ENCODE measurements at regions not wholly inside any gene's neighbourhood (a gene's known extent, or its start where the extent isn't known, plus 50 kb on each side); places are given as distances from the start of the nearest gene placed in this dataset.

DNA sequence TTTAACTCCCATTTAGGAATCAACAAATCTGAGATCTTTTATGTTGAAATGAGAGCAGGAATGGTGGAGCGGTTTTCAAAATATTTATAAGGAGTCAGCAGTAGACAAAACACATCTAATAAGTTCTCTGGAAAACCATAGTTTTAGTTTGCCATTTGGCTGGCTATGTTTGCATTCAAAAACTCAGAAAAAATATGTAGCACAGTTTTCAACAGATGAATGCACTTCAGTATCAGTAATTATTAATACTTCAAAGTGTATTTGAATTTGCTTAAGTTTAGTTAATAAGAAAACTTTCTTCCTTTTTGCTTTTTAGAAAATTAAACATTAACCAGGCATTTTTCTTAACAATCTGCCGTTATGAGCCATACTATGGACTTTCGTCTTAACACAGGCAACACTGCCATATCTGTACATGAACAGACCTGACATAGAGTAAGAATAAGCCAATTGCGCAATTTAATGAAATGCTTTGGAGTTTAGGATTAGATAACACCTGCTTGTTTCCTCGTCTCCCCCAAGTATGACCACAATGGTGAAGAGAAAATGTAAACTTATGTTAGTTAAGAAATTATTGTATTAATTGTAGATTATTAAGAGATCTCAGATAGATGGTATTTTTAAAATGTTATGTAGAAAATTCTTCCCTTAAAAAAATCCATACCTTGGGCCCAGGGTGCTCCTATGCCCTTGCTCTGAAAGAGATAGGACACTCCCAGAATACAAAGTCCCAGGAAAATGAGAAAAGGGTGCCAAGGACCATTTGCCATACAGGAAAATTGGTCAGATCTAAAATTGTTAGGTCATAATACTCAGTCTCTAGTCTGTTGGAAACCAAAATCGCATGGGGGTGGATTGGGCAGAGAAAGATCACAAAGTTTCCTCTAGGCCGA is 552.3 kb upstream of the ARGLU1 start:
- no peak overlapping the region for H3K27ac ChIP-seq (ENCODE audit: low read length)
- H3F3A ChIP-seq (ENCODE audit: low read length, unreplicated experiment): no peaks in the 10 kb centered on the region
- H3K79me2 ChIP-seq (ENCODE audit: low read length): no peaks in the 10 kb centered on the region
- no peaks in the 10 kb centered on the region for H3K9me3 ChIP-seq (ENCODE audit: low read length)
- BruUV-seq (replicated peaks): no TSS peak
- no peak overlapping the region for H3K4me2 ChIP-seq (ENCODE audit: low read length)
- DNase-seq (no peak), ATAC-seq (no peak)
- ChIA-PET CTCF (no interaction called here), POLR2A (ENCODE audit: unreplicated experiment) (no interaction called here)
- H3K9me2 ChIP-seq (replicated peaks; ENCODE audit: low read length): no peaks in the 10 kb centered on the region
- no peak overlapping the region for H3K9ac ChIP-seq (ENCODE audit: low read length)
- no peaks in the 10 kb centered on the region for H3K36me3 ChIP-seq (ENCODE audit: low read depth, low read length)
- no peak for TF ChIP-seq EZH2 (IDR thresholded peaks at IDR 0.05; ENCODE audit: low read length, unreplicated experiment)
- no peak overlapping the region for H3K4me3 ChIP-seq (ENCODE audit: low read length)
- intact Hi-C loops (cut with micrococcal nuclease): no loop called here
- H4K20me1 ChIP-seq (ENCODE audit: low read length): no peaks in the 10 kb centered on the region
- peaks cover 52% of the 10 kb centered on the region for H3K27me3 ChIP-seq (ENCODE audit: low read length)
- no peaks in the 10 kb centered on the region for H3K4me1 ChIP-seq (ENCODE audit: insufficient read depth, low read length)
- no peak overlapping the region for H2AFZ ChIP-seq (ENCODE audit: low read length)

DNA sequence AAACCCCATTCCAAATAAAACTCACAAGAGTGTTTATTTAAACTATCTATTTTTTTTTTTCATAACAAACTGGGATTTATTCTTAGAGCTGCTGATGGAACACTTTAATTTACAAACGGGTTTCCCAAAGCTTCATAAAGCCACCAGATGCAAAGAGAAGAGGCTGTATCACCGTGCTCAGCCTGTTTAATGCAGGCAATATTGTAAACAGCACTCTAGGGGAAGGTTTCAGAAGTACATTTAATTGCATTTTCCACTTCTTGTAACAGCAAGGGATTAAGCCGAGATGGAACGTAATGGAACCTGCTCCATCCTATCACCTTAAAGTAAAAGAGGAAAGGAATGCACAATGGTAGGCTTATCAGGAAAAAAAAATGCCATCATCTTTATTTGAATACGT is 550.6 kb upstream of the ARGLU1 start:
- Histone ChIP-seq H4K20me1 (ENCODE audit: low read length) (no peaks in the 10 kb centered on the region), H3K36me3 (ENCODE audit: low read depth, low read length) (no peaks in the 10 kb centered on the region), H3K4me3 (ENCODE audit: low read length) (no peak overlapping the region), H3K9ac (ENCODE audit: low read length) (no peak overlapping the region), H3K4me2 (ENCODE audit: low read length) (no peak overlapping the region), H3K27ac (ENCODE audit: low read length) (no peak overlapping the region), H3F3A (ENCODE audit: low read length, unreplicated experiment) (no peaks in the 10 kb centered on the region), H3K79me2 (ENCODE audit: low read length) (no peaks in the 10 kb centered on the region), H3K9me3 (ENCODE audit: low read length) (no peaks in the 10 kb centered on the region), H3K27me3 (ENCODE audit: low read length) (peaks cover 56% of the 10 kb centered on the region), H3K4me1 (ENCODE audit: insufficient read depth, low read length) (no peaks in the 10 kb centered on the region), H2AFZ (ENCODE audit: low read length) (no peak overlapping the region), H3K9me2 (replicated peaks; ENCODE audit: low read length) (no peaks in the 10 kb centered on the region)
- BruUV-seq (replicated peaks): no TSS peak
- no peak for DNase-seq
- TF ChIP-seq EZH2 (IDR thresholded peaks at IDR 0.05; ENCODE audit: low read length, unreplicated experiment) (no peak), EZH2phosphoT487 (IDR thresholded peaks at IDR 0.05; ENCODE audit: borderline replicate concordance, low read length) (no peak)
- TF ChIP-seq, protein P1, sequence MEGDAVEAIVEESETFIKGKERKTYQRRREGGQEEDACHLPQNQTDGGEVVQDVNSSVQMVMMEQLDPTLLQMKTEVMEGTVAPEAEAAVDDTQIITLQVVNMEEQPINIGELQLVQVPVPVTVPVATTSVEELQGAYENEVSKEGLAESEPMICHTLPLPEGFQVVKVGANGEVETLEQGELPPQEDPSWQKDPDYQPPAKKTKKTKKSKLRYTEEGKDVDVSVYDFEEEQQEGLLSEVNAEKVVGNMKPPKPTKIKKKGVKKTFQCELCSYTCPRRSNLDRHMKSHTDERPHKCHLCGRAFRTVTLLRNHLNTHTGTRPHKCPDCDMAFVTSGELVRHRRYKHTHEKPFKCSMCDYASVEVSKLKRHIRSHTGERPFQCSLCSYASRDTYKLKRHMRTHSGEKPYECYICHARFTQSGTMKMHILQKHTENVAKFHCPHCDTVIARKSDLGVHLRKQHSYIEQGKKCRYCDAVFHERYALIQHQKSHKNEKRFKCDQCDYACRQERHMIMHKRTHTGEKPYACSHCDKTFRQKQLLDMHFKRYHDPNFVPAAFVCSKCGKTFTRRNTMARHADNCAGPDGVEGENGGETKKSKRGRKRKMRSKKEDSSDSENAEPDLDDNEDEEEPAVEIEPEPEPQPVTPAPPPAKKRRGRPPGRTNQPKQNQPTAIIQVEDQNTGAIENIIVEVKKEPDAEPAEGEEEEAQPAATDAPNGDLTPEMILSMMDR (conservative IDR thresholded peaks at IDR 0.05; ENCODE audit: low read depth, low read length): no peak
- CTCF ChIA-PET: no interaction called here
- no peak for ATAC-seq
- intact Hi-C loops (cut with micrococcal nuclease): no loop called here
- POLR2A ChIA-PET (ENCODE audit: unreplicated experiment): no interaction called here

DNA sequence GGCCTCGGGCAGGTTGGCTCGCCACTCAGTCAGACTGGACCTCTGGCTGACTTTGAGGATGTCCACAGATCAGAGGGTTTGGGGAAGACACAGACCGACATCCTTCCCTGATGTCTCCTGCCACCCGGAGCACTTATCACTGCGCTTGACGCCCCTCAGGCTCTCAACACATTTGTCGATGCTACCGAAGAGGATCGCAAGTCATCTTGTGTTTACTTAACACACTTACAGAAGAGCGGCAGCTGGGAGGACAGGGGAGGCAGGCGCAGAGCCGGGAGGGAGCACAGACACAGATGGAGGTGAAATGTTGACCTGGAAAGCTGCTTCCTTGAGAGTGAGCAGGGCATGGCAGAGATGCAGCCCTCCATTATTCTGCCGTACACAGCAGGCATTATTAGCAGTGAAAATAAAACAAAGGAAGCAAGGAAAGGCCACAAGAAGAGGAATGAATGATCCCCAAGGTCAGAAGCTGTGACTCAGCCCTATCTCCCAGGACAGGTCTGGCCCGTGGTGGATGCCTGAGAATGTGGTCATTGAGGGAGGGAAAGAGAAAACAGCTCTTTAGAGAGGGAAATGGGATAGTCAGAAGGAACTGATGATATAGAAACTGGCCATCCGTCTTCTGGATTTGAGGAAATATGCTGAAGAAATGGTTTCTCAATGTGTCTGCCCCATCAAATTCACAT is 549.5 kb upstream of the ARGLU1 start:
- Histone ChIP-seq H3F3A (ENCODE audit: low read length, unreplicated experiment) (no peaks in the 10 kb centered on the region), H3K27me3 (ENCODE audit: low read length) (peaks cover 52% of the 10 kb centered on the region), H3K9me3 (ENCODE audit: low read length) (no peaks in the 10 kb centered on the region), H2AFZ (ENCODE audit: low read length) (no peak overlapping the region), H3K79me2 (ENCODE audit: low read length) (no peaks in the 10 kb centered on the region), H3K27ac (ENCODE audit: low read length) (no peak overlapping the region), H3K36me3 (ENCODE audit: low read depth, low read length) (no peaks in the 10 kb centered on the region), H3K4me2 (ENCODE audit: low read length) (no peak overlapping the region), H3K4me1 (ENCODE audit: insufficient read depth, low read length) (no peaks in the 10 kb centered on the region), H3K4me3 (ENCODE audit: low read length) (no peak overlapping the region), H3K9me2 (replicated peaks; ENCODE audit: low read length) (no peaks in the 10 kb centered on the region), H4K20me1 (ENCODE audit: low read length) (no peaks in the 10 kb centered on the region), H3K9ac (ENCODE audit: low read length) (no peak overlapping the region)
- no peak for ATAC-seq
- DNase-seq: no peak
- ChIA-PET POLR2A (ENCODE audit: unreplicated experiment) (no interaction called here), CTCF (no interaction called here)
- TF ChIP-seq, protein P1 (conservative IDR thresholded peaks at IDR 0.05; ENCODE audit: low read depth, low read length): no peak
- TF ChIP-seq EZH2phosphoT487 (IDR thresholded peaks at IDR 0.05; ENCODE audit: borderline replicate concordance, low read length) (no peak), EZH2 (IDR thresholded peaks at IDR 0.05; ENCODE audit: low read length, unreplicated experiment) (no peak)
- intact Hi-C loops (cut with micrococcal nuclease): no loop called here
- no TSS peak for BruUV-seq (replicated peaks)

Data from PC-3 (cell line).